H1 (cell line): ENCODE measurements at regions not wholly inside any gene's neighbourhood (a gene's known extent, or its start where the extent isn't known, plus 50 kb on each side); places are given as distances from the start of the nearest gene placed in this dataset.

Experiments
- KDM1A ChIP-seq: fragments of 200-600, 300-600 bp; sonication (generic); IDR thresholded peaks from 2 replicates; pipeline ENCODE4 v1.7.1; 2016; ENCODE audit warnings: mild to moderate bottlenecking, low read length, borderline replicate concordance
- TF ChIP-seq, protein P1 (sequence below): IDR thresholded peaks from 2 replicates; pipeline ENCODE4 v1.6.1; 2012; ENCODE audit warnings: low read length, inconsistent platforms

DNA sequence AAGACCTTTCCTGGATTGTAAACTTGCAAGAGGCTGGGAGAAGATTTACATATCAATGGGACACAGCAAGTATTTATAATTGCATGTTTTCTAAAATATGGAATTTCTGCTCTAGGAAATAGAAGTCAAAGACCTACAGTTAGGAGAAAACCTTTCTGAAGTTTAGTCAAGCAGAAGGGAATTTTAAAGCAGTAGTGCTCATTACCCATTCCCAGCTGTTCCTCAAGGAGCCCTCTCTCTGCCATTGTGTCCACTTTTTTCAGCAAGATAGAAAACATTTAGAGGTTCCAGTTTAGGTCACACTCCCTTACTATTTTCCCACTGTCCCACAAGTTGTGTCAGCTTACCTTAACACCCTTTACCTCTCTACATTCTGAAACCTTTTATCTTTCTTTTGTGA lies 584.0 kb upstream of the CHAC2 start (continued):
- TF ChIP-seq KDM1A = no peak
- TF ChIP-seq, protein P1, sequence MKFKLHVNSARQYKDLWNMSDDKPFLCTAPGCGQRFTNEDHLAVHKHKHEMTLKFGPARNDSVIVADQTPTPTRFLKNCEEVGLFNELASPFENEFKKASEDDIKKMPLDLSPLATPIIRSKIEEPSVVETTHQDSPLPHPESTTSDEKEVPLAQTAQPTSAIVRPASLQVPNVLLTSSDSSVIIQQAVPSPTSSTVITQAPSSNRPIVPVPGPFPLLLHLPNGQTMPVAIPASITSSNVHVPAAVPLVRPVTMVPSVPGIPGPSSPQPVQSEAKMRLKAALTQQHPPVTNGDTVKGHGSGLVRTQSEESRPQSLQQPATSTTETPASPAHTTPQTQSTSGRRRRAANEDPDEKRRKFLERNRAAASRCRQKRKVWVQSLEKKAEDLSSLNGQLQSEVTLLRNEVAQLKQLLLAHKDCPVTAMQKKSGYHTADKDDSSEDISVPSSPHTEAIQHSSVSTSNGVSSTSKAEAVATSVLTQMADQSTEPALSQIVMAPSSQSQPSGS = no peak
